OCI-LY3 (cell line): ENCODE measurements at regions not wholly inside any gene's neighbourhood (a gene's known extent, or its start where the extent isn't known, plus 50 kb on each side); places are given as distances from the start of the nearest gene placed in this dataset.

ENCODE experiments used
- EZH2phosphoT487 ChIP-seq: fragments of 200-600 bp; shearing (Covaris generic); IDR thresholded peaks from 2 replicates; pipeline ENCODE4 v1.6.1; 2018; ENCODE audit warnings: antibody characterized with exemption, mixed run types, low read depth
- TF ChIP-seq, protein P1 (sequence below): fragments of 200-600, 300-600 bp; sonication (generic); IDR thresholded peaks from 2 replicates; pipeline ENCODE4 v1.5.1; 2014; ENCODE audit warnings: antibody characterized with exemption, low read length, low read depth

DNA sequence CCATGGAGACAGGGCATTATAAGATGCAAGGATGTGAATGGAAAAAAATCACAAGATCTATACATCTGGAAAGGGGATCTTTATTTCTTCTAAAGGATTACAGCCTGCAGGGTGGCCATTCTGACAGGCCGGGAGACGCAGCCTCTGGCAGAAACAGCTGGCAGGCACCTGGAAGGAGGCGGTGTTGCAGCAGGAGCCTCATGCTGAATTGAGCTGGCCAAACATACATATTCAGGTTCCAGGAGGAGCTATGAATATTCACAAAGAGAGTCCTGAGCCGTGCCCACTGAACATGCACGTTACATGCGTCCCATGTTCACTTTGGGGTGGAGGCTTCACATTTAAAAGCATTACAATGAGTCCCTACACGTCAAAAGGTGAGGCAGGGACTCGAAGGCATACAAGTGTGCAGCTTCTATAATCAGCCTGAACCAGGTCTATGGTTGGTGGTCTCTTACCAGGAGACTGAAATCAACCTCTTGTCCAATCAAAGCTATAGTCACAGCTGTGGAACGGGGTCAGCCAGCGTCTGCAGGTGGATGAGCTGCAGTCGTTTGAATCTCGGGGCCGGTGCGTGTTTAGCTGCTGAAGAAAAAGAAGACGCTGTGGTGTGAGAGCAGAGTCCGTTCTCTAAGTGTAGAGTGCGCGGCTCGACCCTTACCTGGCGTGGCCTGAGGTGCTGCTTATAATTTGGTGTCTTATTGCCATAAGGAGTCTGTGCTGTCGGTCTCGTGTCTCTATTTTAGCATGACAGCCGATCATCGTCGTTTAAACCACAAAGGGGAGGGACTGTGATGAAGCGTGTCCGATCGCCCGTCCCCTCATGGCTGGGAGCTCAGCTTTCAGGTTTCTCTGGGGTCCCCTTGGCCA is 183.0 kb downstream of the ETS2 start:
- TF ChIP-seq, protein P1, sequence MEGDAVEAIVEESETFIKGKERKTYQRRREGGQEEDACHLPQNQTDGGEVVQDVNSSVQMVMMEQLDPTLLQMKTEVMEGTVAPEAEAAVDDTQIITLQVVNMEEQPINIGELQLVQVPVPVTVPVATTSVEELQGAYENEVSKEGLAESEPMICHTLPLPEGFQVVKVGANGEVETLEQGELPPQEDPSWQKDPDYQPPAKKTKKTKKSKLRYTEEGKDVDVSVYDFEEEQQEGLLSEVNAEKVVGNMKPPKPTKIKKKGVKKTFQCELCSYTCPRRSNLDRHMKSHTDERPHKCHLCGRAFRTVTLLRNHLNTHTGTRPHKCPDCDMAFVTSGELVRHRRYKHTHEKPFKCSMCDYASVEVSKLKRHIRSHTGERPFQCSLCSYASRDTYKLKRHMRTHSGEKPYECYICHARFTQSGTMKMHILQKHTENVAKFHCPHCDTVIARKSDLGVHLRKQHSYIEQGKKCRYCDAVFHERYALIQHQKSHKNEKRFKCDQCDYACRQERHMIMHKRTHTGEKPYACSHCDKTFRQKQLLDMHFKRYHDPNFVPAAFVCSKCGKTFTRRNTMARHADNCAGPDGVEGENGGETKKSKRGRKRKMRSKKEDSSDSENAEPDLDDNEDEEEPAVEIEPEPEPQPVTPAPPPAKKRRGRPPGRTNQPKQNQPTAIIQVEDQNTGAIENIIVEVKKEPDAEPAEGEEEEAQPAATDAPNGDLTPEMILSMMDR, result no peak
- no peak for TF ChIP-seq EZH2phosphoT487
